ENCODE measurements at regions not wholly inside any gene's neighbourhood (a gene's known extent, or its start where the extent isn't known, plus 50 kb on each side); places are given as distances from the start of the nearest gene placed in this dataset.

GRCh38 chr5:52668544-52669185 is 119.1 kb upstream of the ITGA1 start:
- no peak for TF ChIP-seq CTCF (IDR thresholded peaks at IDR 0.05; ENCODE audit: unreplicated experiment in 3 of 3)
- Mint-ChIP-seq H3K36me3 (ENCODE audit: low read depth) (no peaks in the 10 kb centered on the region), H3K27ac (no peak overlapping the region), H3K4me1 (peaks cover 5% of the 10 kb centered on the region), H3K9me3 (no peaks in the 10 kb centered on the region), H3K27me3 (ENCODE audit: low read depth) (peaks cover 4% of the 10 kb centered on the region), H3K4me3 (no peak overlapping the region)

- Mint-ChIP-seq H3K27me3 (ENCODE audit: low read depth) (no peaks in the 10 kb centered on the region), H3K27ac (peak overlapping the region in 1 of 3 experiments; percentile 40), H3K9me3 (peaks cover 3% of the 10 kb centered on the region), H3K4me1 (no peaks in the 10 kb centered on the region), H3K36me3 (ENCODE audit: low read depth) (no peaks in the 10 kb centered on the region), H3K4me3 (no peak overlapping the region)
- no peak for TF ChIP-seq CTCF (IDR thresholded peaks at IDR 0.05; ENCODE audit: unreplicated experiment in 3 of 3)
Observed at GRCh38 chr5:52672459-52672858, 115.3 kb upstream of the ITGA1 start.

- peaks cover 6% of the 10 kb centered on the region for H3K9me3 Mint-ChIP-seq
- no peaks in the 10 kb centered on the region for H3K36me3 Mint-ChIP-seq (ENCODE audit: low read depth)
- no peak for TF ChIP-seq CTCF (IDR thresholded peaks at IDR 0.05; ENCODE audit: unreplicated experiment in 3 of 3)
- no peaks in the 10 kb centered on the region for H3K27me3 Mint-ChIP-seq (ENCODE audit: low read depth)
- H3K27ac Mint-ChIP-seq = peak overlapping the region in 1 of 3 experiments; percentile 15
- no peak overlapping the region for H3K4me3 Mint-ChIP-seq
- H3K4me1 Mint-ChIP-seq = no peaks in the 10 kb centered on the region
Observed at GRCh38 chr5:52673495-52673894, 114.2 kb upstream of the ITGA1 start.

- H3K27me3 Mint-ChIP-seq (ENCODE audit: low read depth) = no peaks in the 10 kb centered on the region
- TF ChIP-seq CTCF (IDR thresholded peaks at IDR 0.05; ENCODE audit: unreplicated experiment in 3 of 3) = no peak
Observed at GRCh38 chr5:52674815-52675545, 112.7 kb upstream of the ITGA1 start.

GRCh38 chr5:52682492-52682891 is 105.2 kb upstream of the ITGA1 start:
- no peak overlapping the region for H3K27ac Mint-ChIP-seq
- H3K9me3 Mint-ChIP-seq = peaks cover 12% of the 10 kb centered on the region
- no peaks in the 10 kb centered on the region for H3K4me1 Mint-ChIP-seq
- no peaks in the 10 kb centered on the region for H3K36me3 Mint-ChIP-seq (ENCODE audit: low read depth)
- H3K27me3 Mint-ChIP-seq (ENCODE audit: low read depth) = no peaks in the 10 kb centered on the region
- no peak for TF ChIP-seq CTCF (IDR thresholded peaks at IDR 0.05; ENCODE audit: unreplicated experiment in 3 of 3)
- no peak overlapping the region for H3K4me3 Mint-ChIP-seq

More at GRCh38 chr5:52674815-52675545, 112.7 kb upstream of the ITGA1 start:
- no peak overlapping the region for H3K4me3 Mint-ChIP-seq
- peaks cover 12% of the 10 kb centered on the region for H3K9me3 Mint-ChIP-seq
- H3K36me3 Mint-ChIP-seq (ENCODE audit: low read depth) = no peaks in the 10 kb centered on the region
- H3K4me1 Mint-ChIP-seq = no peaks in the 10 kb centered on the region
- no peak overlapping the region for H3K27ac Mint-ChIP-seq

GRCh38 chr5:52684051-52684450 is 103.7 kb upstream of the ITGA1 start:
- Mint-ChIP-seq H3K36me3 (ENCODE audit: low read depth) (no peaks in the 10 kb centered on the region), H3K4me1 (no peaks in the 10 kb centered on the region), H3K9me3 (peaks cover 8% of the 10 kb centered on the region), H3K27me3 (ENCODE audit: low read depth) (no peaks in the 10 kb centered on the region), H3K27ac (no peak overlapping the region), H3K4me3 (no peak overlapping the region)
- no peak for TF ChIP-seq CTCF (IDR thresholded peaks at IDR 0.05; ENCODE audit: unreplicated experiment in 3 of 3)

Data from nephron (organoid).